ELR (cell line): ENCODE measurements at regions not wholly inside any gene's neighbourhood (a gene's known extent, or its start where the extent isn't known, plus 50 kb on each side); places are given as distances from the start of the nearest gene placed in this dataset.
A peak's percentile ranks its signal among the peaks of the same experiment; 100 is the strongest.
"Not testable (repeated sequence)": the region's sequence is repeated elsewhere in the genome, so short reads cannot be mapped to it uniquely, and the experiment has no call there.

ENCODE experiments used
- DNase-seq: peaks from one replicate; pipeline ENCODE4 v3.0.0-alpha.2; 2015; ENCODE audit warnings: low read depth

GRCh38 chr7:55261386-55261770, 103.8 kb upstream of the LANCL2 start:
- no peak for DNase-seq

- not testable (repeated sequence) for DNase-seq
Measured at GRCh38 chr7:55265328-55265727, 99.8 kb upstream of the LANCL2 start.

- no peak for DNase-seq
Measured at GRCh38 chr7:55265836-55266642, 99.1 kb upstream of the LANCL2 start.

- DNase-seq, result peak; percentile 51
Measured at GRCh38 chr7:55271069-55271626, 94.0 kb upstream of the LANCL2 start.

- DNase-seq, result no peak
Measured at GRCh38 chr7:55271661-55272060, 93.5 kb upstream of the LANCL2 start.

GRCh38 chr7:55272328-55272727, 92.8 kb upstream of the LANCL2 start:
- no peak for DNase-seq

- DNase-seq, result no peak
Measured at GRCh38 chr7:55273186-55273980, 91.8 kb upstream of the LANCL2 start.

- no peak for DNase-seq
Measured at GRCh38 chr7:55274156-55274555, 91.0 kb upstream of the LANCL2 start.

GRCh38 chr7:55275291-55276200, 89.6 kb upstream of the LANCL2 start:
- no peak for DNase-seq

- DNase-seq, result no peak
Measured at GRCh38 chr7:55276572-55277295, 88.4 kb upstream of the LANCL2 start.

GRCh38 chr7:55277916-55278315, 87.2 kb upstream of the LANCL2 start:
- DNase-seq, result no peak

- no peak for DNase-seq
Measured at GRCh38 chr7:55278321-55278720, 86.8 kb upstream of the LANCL2 start.

- no peak for DNase-seq
Measured at GRCh38 chr7:55279080-55279845, 85.9 kb upstream of the LANCL2 start.

- DNase-seq, result peak; percentile 81
Measured at GRCh38 chr7:55280031-55280454, 85.1 kb upstream of the LANCL2 start.

- DNase-seq, result no peak
Measured at GRCh38 chr7:55285665-55286064, 79.5 kb upstream of the LANCL2 start.

- no peak for DNase-seq
Measured at GRCh38 chr7:55286666-55287065, 78.5 kb upstream of the LANCL2 start.

- DNase-seq, result peak; percentile 11
Measured at GRCh38 chr7:55288070-55288824, 76.9 kb upstream of the LANCL2 start.

- DNase-seq, result no peak
Measured at GRCh38 chr7:55296070-55296469, 69.1 kb upstream of the LANCL2 start.

- DNase-seq, result no peak
Measured at GRCh38 chr7:55299273-55299967, 65.7 kb upstream of the LANCL2 start.
